HG03064 (cell line): ENCODE measurements at regions not wholly inside any gene's neighbourhood (a gene's known extent, or its start where the extent isn't known, plus 50 kb on each side); places are given as distances from the start of the nearest gene placed in this dataset.

Source experiments
- ATAC-seq: cut with Tn5 transposase; IDR thresholded peaks from one replicate; pipeline ENCODE4 v1.9.1; 2021; ENCODE audit warnings: low read depth; ENCODE audit not compliant: unreplicated experiment

DNA sequence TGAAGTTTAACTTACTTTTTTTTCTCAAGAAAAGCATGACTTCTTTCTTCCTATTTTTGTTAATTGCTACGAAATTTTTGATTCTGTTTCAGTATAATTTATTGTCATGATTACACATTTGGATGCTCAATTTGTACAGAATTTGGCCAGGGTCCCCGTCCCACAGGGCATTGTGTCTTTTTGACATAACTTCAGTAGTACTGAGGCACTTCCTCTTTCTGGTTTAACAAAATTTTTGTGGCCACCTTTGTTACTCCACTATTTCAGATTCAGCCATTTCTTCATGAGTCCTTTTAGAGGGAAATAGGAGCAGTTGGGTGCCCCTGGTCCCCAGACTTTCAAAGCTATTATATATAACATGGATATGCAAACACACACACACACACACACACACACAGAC lies 1248.7 kb downstream of the PCDH7 start:
- no peak for ATAC-seq

- no peak for ATAC-seq
Measured at GRCh38 chr4:31974490-31975002, 1254.4 kb downstream of the PCDH7 start.

DNA sequence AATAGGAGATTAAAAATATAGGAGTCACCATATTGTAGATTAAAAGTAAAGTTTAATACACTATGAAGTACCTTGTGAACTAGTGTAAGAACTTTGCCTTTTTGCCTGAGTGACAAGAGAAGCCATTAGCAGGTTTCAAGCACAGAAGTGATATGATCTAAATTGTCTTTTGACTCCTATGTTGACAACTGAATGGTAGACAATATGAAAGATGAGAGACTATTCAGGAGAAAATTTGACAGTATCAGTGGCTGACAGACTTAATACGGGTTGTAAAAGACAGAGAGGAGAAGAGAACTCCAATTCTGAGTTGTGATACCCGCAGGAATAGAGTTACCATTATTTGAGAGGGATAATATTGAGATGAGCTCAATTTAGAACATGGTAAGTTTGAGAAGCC lies 1259.8 kb downstream of the PCDH7 start:
- ATAC-seq: no peak

DNA sequence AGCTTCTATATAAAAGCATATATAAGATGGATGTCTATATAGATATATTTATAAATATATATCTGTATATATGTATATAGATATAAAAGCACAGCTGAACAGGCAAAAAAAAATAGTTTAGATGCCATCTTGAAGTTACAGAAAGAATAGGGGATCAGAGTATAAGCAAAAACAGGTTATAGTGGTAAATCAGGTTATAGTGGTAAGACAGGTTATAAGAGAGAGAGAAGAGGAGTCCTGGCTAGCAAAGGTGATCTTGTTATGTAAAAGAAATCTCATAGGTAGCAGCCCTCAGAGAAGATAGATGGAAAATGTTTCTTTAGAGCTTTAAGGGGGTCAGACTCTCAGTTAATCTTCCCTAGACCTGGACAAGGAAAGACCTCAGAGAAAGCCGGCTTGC lies 1263.1 kb downstream of the PCDH7 start:
- ATAC-seq: no peak

- ATAC-seq: no peak
Measured at GRCh38 chr4:31983677-31984076, 1263.5 kb downstream of the PCDH7 start.

DNA sequence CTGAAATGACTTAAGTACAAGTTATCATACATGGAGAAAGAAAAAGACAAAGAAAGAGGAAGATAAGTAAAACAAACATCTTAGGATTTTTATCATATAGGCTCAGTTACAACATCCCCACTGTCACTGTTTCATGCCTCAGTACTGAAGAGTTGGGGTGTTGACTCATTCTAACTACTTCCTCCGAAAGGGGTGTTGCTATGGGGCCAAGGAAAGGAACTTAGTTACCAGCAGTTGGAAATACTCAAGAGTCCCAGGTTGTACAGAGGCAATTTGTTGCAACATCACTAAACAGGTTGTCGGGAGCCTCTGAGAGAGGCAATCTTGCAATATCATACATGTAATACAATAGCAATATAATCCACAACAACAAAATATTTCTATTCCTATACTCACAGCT lies 1264.7 kb downstream of the PCDH7 start:
- no peak for ATAC-seq

- ATAC-seq: no peak
Measured at GRCh38 chr4:31995943-31996901, 1276.1 kb downstream of the PCDH7 start.

GRCh38 chr4:31998807-31999206 lies 1278.6 kb downstream of the PCDH7 start:
- ATAC-seq: no peak

GRCh38 chr4:31999848-32000247 lies 1279.7 kb downstream of the PCDH7 start:
- no peak for ATAC-seq

DNA sequence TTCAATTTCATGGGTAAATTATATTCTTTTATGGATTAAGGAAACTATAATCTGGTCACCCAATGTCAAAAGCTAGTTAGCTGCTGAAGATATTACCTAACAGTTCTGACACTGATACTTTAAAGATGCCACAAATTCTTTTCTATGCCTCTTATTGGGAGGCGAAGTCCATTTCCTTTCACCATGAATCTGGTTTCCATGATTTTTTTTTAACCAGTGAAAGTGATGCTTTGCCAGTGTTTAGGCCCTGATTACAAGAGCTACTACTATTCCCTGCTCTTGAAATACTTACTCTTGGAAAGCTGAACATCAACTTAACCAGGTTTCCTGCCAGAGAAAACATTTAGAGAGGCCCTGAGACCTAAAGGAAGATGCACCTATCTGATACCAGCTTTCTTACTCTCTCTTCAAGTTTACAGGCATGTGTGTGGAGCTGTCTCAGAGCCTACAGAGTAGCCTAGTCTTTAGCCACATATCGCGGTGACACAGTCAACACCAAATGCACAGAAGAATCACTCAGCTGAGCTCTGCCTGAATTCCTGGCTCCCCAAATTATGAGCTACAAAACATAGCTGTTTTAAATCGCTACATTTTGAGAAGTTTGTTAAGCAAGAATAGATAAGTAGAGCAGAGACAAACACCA lies 1280.8 kb downstream of the PCDH7 start:
- ATAC-seq: no peak

DNA sequence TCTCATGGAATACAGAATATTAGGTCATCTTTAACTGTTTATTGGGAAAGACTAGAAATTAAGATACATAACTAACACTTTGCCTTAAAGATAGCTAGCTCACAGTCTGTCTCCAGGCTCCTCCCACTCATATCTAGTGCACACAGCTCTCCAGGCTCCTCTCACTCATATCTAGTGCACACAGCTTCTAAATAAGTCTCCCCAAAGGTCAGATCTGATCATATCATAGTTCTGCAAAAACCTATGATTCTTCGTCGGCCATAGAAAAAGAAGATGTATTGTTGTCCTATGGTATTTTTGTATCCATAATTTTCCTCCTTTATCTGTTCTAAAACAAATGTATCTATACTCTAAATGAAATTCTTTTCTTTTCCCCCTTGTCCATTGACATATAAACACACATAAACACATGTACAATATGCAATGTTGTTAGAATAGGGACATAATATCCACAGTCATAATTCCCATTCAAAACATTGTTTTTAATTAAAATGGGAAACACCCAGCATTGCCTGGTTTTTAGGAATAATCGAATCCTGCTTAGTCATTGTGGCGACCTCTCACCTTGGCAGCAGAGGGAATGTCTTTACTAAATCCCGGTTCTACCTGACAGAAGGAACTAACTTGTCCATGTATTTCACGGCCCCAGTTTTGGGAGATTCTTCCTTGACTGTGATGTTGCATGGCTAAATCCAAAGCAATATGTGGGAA lies 1282.0 kb downstream of the PCDH7 start:
- ATAC-seq: no peak

GRCh38 chr4:32003548-32003947 lies 1283.4 kb downstream of the PCDH7 start:
- ATAC-seq: no peak

DNA sequence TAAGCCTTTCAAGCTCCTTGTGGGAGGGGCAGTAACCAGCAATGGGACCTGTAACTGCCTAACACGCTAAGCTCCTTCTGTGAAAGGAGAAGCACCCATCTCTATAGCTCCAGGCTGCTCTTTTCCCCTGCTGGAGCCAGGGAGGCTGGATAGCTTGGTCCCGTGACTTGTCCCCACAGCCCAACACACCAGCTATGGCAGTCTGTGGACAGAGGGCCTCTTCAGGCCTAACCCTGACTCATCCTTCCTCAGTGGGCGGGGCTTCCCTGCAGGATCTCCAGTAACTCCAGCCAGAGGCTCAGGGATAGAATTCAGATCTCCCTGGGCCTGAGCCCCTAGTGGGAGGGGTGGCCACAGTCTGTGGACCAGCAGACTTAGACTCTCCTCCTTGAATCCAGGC lies 1290.1 kb downstream of the PCDH7 start:
- no peak for ATAC-seq

- ATAC-seq: no peak
Measured at GRCh38 chr4:32022071-32022470, 1301.9 kb downstream of the PCDH7 start.

- ATAC-seq: no peak
Measured at GRCh38 chr4:32025851-32026459, 1305.8 kb downstream of the PCDH7 start.

DNA sequence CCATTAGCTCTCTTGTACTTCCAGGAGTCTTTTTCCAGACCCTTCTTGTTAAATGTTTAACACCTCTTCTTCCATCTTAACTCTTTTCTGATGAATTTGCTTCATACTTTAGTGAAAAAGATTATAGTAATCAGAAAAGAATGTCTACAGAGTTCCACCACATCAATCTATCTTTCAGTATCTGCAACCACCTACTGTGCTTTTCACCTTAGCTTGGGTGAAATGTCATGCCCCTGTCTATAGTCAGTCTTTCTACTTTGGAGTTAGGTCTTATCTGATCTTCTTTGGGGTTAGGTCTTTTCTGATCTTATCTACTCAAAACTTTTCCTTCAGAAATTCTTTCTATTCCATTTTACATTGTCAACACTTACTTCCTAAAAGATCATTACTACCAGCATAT lies 1310.2 kb downstream of the PCDH7 start:
- no peak for ATAC-seq

DNA sequence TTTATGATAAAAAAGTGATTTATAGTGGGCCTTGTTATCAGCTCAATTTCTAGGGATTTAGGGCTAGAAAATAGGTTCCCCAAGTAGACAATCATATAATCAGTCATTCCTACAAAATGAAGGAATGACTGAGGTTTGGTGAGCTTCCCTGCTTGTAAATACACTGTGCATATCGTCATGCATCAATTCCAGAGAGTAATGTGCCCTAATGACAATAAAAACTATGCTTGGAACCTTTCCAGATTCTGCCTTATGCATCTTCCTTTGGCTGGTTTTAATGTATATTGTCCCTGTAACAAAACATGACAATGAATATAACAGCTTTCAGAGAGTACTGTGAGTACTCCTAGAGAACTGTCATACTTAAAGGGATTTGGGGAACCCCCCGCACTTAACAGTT lies 1310.9 kb downstream of the PCDH7 start:
- ATAC-seq: no peak

- ATAC-seq: no peak
Measured at GRCh38 chr4:32032136-32032672, 1312.0 kb downstream of the PCDH7 start.

DNA sequence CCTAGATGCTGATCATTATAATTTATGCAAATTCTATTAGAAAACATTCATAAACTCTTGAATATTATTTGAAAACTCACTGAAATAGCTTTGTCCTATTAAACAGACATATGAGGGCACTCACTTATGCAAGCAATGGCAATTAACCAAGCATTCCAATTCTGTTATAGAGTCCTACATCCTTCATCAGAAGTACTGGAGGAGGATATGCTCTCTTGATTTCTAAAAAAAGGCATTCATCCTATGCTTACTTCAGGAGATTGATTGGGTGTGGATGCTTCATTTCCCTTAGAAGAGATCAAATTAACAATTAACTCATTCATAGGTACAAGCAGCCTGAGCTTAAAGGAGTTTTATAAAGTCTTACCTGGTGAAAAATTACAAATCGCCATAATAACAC lies 1317.2 kb downstream of the PCDH7 start:
- no peak for ATAC-seq

DNA sequence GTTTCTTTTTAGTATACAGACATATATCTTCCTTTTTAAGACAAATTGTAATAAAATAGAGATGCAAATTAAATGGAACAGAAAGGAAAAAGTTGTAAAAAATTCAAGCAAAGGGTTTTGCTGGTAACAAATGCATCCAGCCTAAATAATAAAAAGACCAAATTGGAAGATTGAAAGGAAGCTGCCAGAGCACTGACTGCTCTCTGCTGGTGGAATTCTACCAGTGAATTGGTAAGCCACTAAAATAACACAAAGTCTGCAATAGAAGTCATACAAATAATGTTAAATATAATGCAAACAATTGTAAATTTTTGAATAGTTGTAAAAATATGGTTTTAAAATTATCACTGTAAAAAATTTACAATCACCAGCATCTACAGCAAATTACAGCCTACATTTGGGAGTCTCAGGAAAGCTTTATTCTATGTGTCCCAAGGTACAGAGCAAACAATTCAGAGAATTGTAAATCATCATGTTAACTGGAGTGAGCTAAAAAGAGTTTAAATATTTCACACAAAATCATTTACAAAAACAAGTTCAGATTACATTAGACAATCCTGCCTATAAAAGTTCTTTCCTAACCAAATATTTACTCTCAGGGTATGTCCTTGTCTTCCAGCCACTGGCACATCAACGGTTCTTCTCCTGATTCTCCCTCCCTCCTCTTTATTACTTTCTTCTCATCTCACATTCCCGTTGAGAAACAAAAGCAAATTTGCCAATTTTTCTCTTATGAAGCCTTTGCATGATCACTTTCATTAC lies 1322.5 kb downstream of the PCDH7 start:
- no peak for ATAC-seq
